ENCODE measurements at regions not wholly inside any gene's neighbourhood (a gene's known extent, or its start where the extent isn't known, plus 50 kb on each side); places are given as distances from the start of the nearest gene placed in this dataset.

DNA sequence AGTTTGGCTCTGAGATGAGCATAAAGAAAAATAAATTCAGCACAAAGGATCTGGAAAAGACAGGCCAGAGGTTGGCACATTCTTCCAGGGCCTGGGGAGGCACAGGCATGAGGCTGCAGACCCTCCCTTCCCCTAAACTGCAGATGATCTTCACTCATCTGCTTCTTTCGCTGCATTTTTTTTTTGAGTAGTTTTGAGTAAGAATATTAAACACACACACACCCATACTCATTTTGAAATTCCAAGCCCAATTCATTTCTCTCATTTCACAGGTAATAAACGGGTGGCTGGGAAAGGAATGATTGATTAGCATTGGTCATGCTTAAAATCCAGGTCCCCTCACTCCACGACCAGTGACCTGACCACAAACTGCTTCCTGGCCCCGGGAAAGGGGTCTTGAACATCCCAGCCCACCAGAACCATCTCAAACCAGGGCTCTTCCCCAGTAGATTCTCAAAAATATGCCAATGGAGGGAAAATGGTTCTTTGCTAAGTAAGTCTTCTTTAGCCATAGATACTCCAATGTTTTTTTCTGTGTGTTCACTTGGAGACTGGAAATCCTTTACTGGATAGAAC, 219.6 kb downstream of the ANAPC1 start:
- H3K27ac ChIP-seq = no peak overlapping the region
- no peak for TF ChIP-seq ZFX (IDR thresholded peaks at IDR 0.05; ENCODE audit: borderline replicate concordance)

DNA sequence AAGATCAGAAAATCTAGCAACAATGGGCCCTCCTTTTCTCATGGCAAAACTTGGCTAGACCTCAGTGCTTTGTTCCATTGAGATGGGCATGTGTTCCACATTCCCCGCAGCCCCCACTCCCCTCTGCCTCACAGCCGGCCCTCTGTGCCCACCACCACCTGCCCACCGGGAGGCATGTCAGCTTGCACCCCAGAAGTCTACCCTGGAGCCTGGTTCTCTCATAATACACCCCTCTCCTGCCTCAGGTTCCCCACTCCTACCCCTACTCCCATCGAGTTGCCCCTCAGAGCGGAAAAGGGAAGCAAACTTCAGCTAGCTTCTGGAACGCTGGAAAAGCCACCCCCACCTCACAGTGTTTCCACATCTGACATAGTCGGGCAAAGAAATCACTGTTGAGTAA, 219.0 kb downstream of the ANAPC1 start:
- TF ChIP-seq, protein P1, sequence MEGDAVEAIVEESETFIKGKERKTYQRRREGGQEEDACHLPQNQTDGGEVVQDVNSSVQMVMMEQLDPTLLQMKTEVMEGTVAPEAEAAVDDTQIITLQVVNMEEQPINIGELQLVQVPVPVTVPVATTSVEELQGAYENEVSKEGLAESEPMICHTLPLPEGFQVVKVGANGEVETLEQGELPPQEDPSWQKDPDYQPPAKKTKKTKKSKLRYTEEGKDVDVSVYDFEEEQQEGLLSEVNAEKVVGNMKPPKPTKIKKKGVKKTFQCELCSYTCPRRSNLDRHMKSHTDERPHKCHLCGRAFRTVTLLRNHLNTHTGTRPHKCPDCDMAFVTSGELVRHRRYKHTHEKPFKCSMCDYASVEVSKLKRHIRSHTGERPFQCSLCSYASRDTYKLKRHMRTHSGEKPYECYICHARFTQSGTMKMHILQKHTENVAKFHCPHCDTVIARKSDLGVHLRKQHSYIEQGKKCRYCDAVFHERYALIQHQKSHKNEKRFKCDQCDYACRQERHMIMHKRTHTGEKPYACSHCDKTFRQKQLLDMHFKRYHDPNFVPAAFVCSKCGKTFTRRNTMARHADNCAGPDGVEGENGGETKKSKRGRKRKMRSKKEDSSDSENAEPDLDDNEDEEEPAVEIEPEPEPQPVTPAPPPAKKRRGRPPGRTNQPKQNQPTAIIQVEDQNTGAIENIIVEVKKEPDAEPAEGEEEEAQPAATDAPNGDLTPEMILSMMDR (IDR thresholded peaks at IDR 0.05) = no peak
- no peak for TF ChIP-seq ZFX (IDR thresholded peaks at IDR 0.05; ENCODE audit: borderline replicate concordance)
- H3K27ac ChIP-seq = no peak overlapping the region

DNA sequence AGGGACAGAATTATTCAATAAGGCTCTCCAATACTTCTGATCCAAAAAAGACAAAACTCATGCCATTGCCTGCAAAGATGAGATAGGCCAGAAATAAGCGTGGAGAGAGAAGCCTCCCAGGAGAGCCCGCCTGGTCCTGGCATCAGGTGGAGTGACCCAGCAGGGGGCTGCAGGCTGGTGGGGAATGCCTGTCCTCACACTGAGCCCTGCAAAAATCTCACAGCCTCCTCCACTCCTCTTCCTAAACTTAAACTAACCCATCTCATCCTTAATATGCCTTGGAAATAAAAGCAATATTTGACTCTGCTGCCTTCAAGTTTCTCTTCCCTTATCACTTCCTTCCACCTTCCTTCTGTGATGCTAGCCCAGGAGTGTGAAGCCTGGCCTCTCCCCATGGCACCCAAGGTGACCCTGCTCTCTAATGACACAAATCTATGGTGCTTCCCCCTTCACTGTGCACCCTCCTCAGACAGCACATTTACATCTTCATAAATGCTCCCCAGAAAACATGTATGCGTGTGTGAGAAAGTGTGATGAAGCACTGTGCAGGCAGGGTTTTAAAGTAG, 218.4 kb downstream of the ANAPC1 start:
- H3K27ac ChIP-seq = no peak overlapping the region
- TF ChIP-seq ZFX (IDR thresholded peaks at IDR 0.05; ENCODE audit: borderline replicate concordance) = no peak
- TF ChIP-seq, protein P1 (IDR thresholded peaks at IDR 0.05) = no peak

DNA sequence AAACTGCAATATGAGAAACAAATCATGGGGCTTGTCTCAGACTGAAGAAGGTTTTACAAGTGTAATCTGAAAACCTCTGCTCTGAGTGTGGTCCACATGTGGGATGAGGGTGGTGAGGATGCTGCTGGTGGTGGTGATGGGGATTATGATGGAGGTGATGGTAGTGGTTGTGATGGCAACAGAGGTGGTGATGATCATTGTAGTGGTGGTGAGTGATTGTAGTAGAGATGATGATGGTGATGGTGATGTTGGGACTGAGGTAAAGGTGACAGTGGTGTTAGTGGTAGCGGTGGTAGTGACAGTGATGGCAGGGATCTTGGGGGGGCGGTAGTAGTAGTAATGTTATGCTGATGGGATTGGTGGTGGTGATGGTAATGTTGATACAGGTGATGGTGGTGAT, 217.8 kb downstream of the ANAPC1 start:
- TF ChIP-seq, protein P1 (IDR thresholded peaks at IDR 0.05) = no peak

DNA sequence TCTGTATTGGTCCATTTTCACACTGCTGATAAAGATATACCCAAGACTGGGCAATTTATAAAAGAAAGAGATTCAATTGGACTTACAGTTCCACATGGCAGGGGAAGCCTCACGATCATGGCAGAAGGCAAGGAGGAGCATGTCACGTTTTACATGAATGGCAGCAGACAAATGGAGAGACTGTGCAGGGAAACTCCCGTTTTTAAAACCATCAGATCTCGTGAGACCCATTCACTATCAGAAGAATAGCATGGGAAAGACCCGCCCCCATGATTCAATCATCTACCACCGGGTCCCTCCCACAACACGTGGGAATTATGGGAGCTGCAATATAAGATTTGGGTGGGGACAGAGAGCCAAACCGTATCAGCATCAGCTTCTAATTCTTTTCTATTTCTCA, 217.0 kb downstream of the ANAPC1 start:
- no peak overlapping the region for H3K27ac ChIP-seq
- TF ChIP-seq, protein P1 (IDR thresholded peaks at IDR 0.05) = no peak
- no peak for TF ChIP-seq ZFX (IDR thresholded peaks at IDR 0.05; ENCODE audit: borderline replicate concordance)

More for the DNA sequence above, 217.8 kb downstream of the ANAPC1 start:
- H3K27ac ChIP-seq = no peak overlapping the region

DNA sequence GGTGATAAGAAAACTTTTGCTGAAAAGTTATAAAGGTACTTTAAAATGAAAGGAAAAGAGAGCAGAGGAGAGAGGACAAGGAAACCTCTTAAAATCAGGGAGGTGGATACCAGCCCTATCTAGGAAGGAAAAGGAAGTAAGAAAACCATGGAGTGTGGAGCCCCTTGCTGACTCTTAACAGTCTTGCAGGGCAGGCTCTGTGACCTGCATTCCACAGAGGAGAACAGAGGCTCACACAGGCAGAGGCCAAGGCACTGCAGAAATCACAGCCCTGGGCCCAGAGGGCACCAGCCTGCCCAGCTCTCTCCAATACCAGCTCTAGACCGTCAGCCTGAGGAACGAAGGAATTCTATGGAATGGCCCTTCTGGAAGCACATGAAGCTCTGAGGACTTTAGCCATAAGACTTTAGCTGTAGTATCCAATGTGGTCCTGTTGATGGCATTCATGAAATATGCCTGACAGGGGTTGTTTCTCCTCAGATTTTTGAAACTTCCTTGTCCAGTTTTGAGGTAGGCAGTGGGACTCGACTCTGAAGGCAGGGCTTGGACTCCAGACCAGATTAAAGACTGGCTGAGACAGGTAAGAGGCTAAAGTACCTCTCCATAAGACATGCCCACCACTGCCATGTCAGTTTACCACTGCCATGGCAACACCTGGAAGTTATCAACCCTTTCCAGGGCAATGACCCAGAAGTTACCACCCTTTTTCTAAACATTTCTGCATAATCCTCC, 216.3 kb downstream of the ANAPC1 start:
- H3K27ac ChIP-seq = no peak overlapping the region
- TF ChIP-seq ZFX (IDR thresholded peaks at IDR 0.05; ENCODE audit: borderline replicate concordance) = no peak
- TF ChIP-seq, protein P1 (IDR thresholded peaks at IDR 0.05) = no peak

DNA sequence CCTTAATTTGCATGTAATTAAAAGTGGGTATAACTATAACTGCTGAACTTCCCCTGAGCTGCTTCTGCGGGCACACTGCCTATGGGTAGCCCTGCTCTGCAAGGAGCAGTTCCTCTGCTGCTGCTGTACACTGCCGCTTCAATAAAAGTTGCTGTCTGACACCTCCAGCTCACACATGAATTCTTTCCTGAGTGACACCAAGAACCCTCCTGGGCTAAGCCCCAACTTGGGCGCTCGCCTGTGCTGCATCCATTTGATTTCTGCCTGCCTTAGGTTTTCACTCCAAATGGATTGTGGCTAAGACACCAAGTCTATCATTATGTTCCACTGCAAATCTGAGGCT, 215.7 kb downstream of the ANAPC1 start:
- H3K27ac ChIP-seq = no peak overlapping the region

More for the DNA sequence above, 215.7 kb downstream of the ANAPC1 start:
- no peak for TF ChIP-seq ZFX (IDR thresholded peaks at IDR 0.05; ENCODE audit: borderline replicate concordance)
- TF ChIP-seq, protein P1 (IDR thresholded peaks at IDR 0.05) = no peak

Data from 22Rv1 (cell line).